Small intestine (tissue), 7 donors: ENCODE measurements at regions not wholly inside any gene's neighbourhood (a gene's known extent, or its start where the extent isn't known, plus 50 kb on each side); places are given as distances from the start of the nearest gene placed in this dataset.

ENCODE experiments used
- DNase-seq, 2 donors: peaks; one replicate each; pipeline versions ENCODE4 v3.0.0 to v3.0.0-alpha.2; 2013
- FAIRE-seq: peaks from 2 replicates; lab custom pipeline; 2012; peaks lifted over from hg19 to GRCh38; lab: Jason Lieb, UNC
- H3K27ac ChIP-seq, 3 donors: one replicate each; pipeline ENCODE4 v1.5.1; 2013; ENCODE audit warnings: low read length in 2 of 3, mild to moderate bottlenecking in 2 of 3, control low read depth in 1 of 3, inconsistent platforms in 1 of 3, low read depth in 1 of 3, moderate library complexity in 1 of 3
- H3K27me3 ChIP-seq, 3 donors: one replicate each; pipeline ENCODE4 v1.6.1; 2013; ENCODE audit warnings: low read length in 3 of 3, inconsistent platforms in 1 of 3; ENCODE audit not compliant: control insufficient read depth in 3 of 3, insufficient read depth in 3 of 3
- H3K36me3 ChIP-seq, 3 donors: one replicate each; pipeline ENCODE4 v1.6.1; 2013; ENCODE audit warnings: low read length in 3 of 3, inconsistent platforms in 1 of 3, low read depth in 1 of 3, mild to moderate bottlenecking in 1 of 3, moderate library complexity in 1 of 3; ENCODE audit not compliant: control insufficient read depth in 3 of 3, insufficient read depth in 2 of 3
- H3K4me1 ChIP-seq, 3 donors: one replicate each; pipeline ENCODE4 v1.6.1; 2013; ENCODE audit warnings: low read length in 2 of 3, inconsistent platforms in 1 of 3, low read depth in 1 of 3, mild to moderate bottlenecking in 1 of 3, moderate library complexity in 1 of 3; ENCODE audit not compliant: control insufficient read depth in 3 of 3, insufficient read depth in 2 of 3
- H3K4me3 ChIP-seq, 3 donors: one replicate each; pipeline ENCODE4 v1.5.1; 2013; ENCODE audit warnings: low read length in 3 of 3, control low read depth in 1 of 3, inconsistent platforms in 1 of 3, low read depth in 1 of 3, mild to moderate bottlenecking in 1 of 3, moderate library complexity in 1 of 3
- H3K9me3 ChIP-seq, 2 donors: one replicate each; pipeline ENCODE4 v1.6.1; 2013; ENCODE audit warnings: low read depth in 1 of 2, low read length in 1 of 2; ENCODE audit not compliant: control insufficient read depth in 2 of 2, insufficient read depth in 1 of 2
- WGBS, 3 donors: extraction: QIAGEN DNeasy Blood & Tissue Kit; methylation state at CpG; one replicate each; pipeline ENCODE4 v1.1.7; 2013; 5-methylcytosine and 5-hydroxymethylcytosine counted together
- donor health status: healthy with polysubstance abuse.
- donor health status: control.
- donor health status: control.
- donor health status: Bipolar disorder and iron deficiency.
- donor health status: healthy.

DNA sequence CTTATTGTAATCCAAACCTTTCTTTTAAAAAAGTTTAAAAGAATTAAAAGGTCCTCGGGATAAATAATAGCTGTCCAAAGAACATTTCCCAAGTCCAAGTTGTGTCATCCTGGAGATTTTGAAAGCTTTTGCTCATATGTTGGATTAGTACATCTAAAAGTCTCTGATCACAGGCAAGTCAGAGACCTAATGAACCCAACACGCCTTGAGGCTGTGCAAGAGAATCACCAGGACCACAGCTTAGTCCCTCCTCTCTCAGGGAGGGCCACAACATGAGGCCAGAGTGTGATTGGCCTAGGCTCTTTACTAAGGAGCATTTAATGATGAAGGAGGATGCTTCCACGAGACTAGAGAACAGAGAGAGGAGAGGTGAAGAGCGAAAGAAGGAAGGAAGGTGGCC, 98.7 kb upstream of the OR5AK2 start:
- no peaks in the 10 kb centered on the region for H3K36me3 ChIP-seq
- no peak overlapping the region for H3K27ac ChIP-seq
- no peak for FAIRE-seq
- H3K4me3 ChIP-seq = no peak overlapping the region
- no peak for DNase-seq
- peaks cover 0 to 2% (median 0%) of the 10 kb centered on the region in 3 donors for H3K27me3 ChIP-seq
- WGBS, 3 donors = 80 to 84% (median 81%) methylated on average over 4 of the region's 4 CpGs
- H3K4me1 ChIP-seq = peaks cover 0 to 12% (median 0%) of the 10 kb centered on the region in 3 donors
- H3K9me3 ChIP-seq = no peaks in the 10 kb centered on the region

DNA sequence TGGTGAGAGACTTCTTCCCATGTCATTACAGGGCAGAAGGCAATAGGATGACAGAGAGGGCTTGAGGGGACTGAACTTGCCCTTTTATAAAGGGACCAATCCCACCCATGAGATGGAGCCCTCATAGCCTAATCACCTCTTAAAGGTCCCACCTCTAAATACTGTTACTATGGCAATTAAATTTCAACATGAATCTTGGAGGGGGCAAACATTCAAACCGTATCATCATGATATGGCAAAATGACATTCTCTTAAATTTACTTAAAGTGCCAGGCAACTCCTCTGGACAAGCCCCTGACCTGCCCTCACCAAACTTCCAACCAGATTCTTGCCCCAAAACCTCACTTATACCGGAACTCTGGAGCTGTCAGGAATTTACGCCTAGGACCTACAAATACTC, 100.8 kb upstream of the OR5AK2 start:
- Histone ChIP-seq H3K36me3 (no peaks in the 10 kb centered on the region), H3K9me3 (no peaks in the 10 kb centered on the region), H3K27ac (no peak overlapping the region), H3K4me1 (peaks cover 0 to 13% (median 0%) of the 10 kb centered on the region in 3 donors), H3K4me3 (no peak overlapping the region), H3K27me3 (peaks cover 0 to 2% (median 0%) of the 10 kb centered on the region in 3 donors)
- FAIRE-seq = no peak
- no peak for DNase-seq
- WGBS, 3 donors = 85 to 88% (median 86%) methylated on average over 3 of the region's 3 CpGs

DNA sequence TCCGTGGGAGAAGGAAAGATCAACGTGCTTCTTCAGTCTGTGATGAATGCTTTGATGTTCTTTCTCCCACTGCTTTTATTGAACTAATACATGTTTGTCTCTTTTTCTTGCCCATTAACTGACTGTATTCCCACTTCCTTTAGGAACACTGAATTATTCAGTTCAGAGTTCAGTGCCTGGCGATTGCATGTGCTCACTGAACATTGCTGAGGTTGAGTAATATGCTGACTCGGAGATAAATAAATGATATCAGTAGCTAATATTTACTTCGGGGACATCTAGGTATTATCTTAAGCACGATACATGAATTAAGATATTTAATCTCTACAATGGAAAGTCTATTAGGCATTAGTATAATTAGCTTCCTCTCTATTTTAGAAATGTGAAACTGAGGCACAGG, 102.3 kb upstream of the OR5AK2 start:
- Histone ChIP-seq H3K27ac (peak overlapping the region in 1 of 3 donors; percentile 14), H3K4me3 (no peak overlapping the region), H3K27me3 (peaks cover 0 to 2% (median 0%) of the 10 kb centered on the region in 3 donors), H3K4me1 (peaks cover 0 to 13% (median 0%) of the 10 kb centered on the region in 3 donors), H3K9me3 (no peaks in the 10 kb centered on the region), H3K36me3 (no peaks in the 10 kb centered on the region)
- DNase-seq = peak; percentile 63 to 84
- 8 to 54% (median 28%) methylated on average over 6 of the region's 6 CpGs for WGBS, 3 donors
- no peak for FAIRE-seq

DNA sequence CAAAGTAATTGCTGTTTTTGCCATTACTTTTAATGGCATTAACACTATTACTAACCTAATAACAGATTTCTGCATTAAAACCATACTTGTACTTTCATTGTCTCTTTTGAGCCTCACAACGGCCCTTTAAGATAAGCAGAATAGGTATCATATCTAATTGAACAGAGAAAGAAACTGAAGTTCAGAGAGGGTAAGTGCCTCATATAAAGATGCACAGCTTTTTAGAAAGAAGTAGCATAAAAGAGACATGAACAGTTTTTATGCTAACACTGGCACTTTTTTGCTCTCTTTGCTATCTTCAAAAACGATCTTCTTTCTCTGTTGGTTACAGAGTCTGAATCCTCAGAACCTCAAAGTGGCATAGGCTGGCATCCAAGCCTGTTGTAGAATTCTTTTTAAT, 102.9 kb upstream of the OR5AK2 start:
- WGBS, 3 donors = 4 to 52% (median 23%) methylated on average over 2 of the region's 2 CpGs
- Histone ChIP-seq H3K4me1 (peaks cover 0 to 13% (median 0%) of the 10 kb centered on the region in 3 donors), H3K27me3 (peaks cover 0 to 2% (median 0%) of the 10 kb centered on the region in 3 donors), H3K9me3 (no peaks in the 10 kb centered on the region), H3K36me3 (no peaks in the 10 kb centered on the region), H3K27ac (peak overlapping the region in 1 of 3 donors; percentile 14), H3K4me3 (no peak overlapping the region)
- FAIRE-seq = no peak
- DNase-seq = no peak

DNA sequence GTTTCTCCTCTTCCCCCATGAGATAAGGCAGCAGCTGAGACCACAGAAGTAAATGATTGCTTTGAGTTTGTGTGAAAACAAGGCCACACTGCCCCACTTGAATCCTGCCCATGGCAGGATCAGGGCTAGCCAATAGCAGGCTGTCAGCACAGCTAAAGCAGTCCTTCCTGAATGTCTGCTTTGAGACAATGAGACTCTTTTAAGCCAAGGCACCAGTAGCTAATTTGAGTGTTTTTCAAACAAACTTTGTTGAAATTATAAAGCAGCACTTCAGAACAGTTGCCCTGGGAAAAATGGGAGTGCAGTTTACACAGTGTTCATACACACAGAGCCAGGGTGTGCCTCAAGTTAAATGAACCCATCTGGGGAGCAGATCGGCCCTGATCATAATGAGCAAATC, 103.5 kb upstream of the OR5AK2 start:
- no peaks in the 10 kb centered on the region for H3K36me3 ChIP-seq
- H3K9me3 ChIP-seq = no peaks in the 10 kb centered on the region
- H3K4me3 ChIP-seq = no peak overlapping the region
- whole genome bisulfite sequencing, 3 donors = 6 to 25% (median 17%) methylated on average over 1 of the region's 1 CpG
- no peak for FAIRE-seq
- H3K27ac ChIP-seq = peak overlapping the region in 2 of 3 donors; percentile 3 to 14
- peaks cover 0 to 13% (median 0%) of the 10 kb centered on the region in 3 donors for H3K4me1 ChIP-seq
- peak; percentile 68 to 73 for DNase-seq
- H3K27me3 ChIP-seq = no peaks in the 10 kb centered on the region

DNA sequence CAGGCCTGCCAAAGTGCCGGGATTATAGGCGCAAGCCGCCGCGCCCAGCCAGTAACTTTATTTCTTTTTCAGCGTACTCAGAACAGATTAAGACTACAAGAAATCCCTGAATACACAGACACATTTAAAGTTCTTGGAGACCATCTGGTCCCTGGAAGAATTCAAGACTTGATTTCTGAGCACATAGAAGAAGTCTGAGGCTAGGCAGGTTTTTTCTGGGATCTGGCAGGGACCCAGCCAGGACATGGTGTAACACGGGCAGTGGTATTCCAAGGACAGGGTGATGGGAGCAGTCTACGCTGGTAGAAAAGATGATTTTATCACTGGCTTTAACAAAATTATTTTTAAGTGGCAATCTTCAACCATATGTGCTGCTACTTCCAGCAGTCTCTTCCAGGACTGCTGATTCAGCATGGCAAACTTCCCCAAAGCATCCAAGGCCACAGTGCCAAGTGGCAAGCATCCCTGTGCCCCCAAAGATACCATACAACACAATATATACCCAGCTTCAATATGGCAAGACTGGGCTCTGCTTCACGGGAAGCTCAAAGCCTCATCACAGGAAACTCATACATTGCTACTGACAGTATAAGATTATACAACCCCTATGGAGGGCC, 105.2 kb upstream of the OR5AK2 start:
- DNase-seq (no peak), FAIRE-seq (no peak)
- no peak overlapping the region for H3K27ac ChIP-seq
- peaks cover 0 to 19% (median 0%) of the 10 kb centered on the region in 3 donors for H3K4me1 ChIP-seq
- H3K4me3 ChIP-seq = no peak overlapping the region
- WGBS, 3 donors = 88 to 96% (median 90%) methylated on average over 9 of the region's 9 CpGs
- H3K36me3 ChIP-seq = no peaks in the 10 kb centered on the region
- H3K27me3 ChIP-seq = no peaks in the 10 kb centered on the region
- no peaks in the 10 kb centered on the region for H3K9me3 ChIP-seq

DNA sequence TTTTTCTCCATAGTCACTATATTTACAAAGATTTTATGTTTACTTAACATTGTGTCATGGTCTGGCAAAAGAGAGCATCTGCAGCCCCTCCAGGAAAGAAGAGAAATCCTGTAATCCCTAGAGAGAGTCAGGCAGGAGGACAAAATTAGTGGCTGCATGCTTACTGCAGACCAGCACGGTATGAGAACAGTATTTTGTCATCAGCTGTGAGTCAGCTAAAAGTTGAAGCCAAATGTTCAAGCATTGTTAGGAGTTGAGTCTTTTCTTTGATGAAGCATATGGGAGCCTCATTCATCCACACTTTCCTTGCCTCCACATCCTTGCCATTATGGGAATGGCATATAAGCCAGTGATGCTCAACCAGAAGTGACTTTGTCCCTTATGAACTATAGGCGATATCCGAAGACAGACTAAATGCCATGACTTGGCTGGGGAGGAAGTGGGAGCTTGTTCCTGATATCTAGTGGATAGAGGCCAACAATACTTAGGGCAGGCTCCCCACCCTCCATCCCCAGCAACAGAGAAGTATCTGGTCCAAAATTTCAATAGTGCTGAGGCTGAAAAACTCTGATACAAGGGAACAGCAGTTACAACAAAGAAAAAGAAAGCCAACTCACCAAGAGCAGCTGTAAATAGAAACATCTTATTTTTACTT, 112.0 kb upstream of the OR5AK2 start:
- H3K27ac ChIP-seq = no peak overlapping the region
- H3K36me3 ChIP-seq = no peaks in the 10 kb centered on the region
- FAIRE-seq (no peak), DNase-seq (peak in 1 of 2 donors; percentile 49)
- H3K4me1 ChIP-seq = peaks cover 0 to 7% (median 0%) of the 10 kb centered on the region in 3 donors
- H3K27me3 ChIP-seq = no peaks in the 10 kb centered on the region
- WGBS, 3 donors = 43 to 56% (median 54%) methylated on average over 3 of the region's 3 CpGs
- peaks cover 0 to 3% of the 10 kb centered on the region in 2 donors for H3K9me3 ChIP-seq
- no peak overlapping the region for H3K4me3 ChIP-seq

DNA sequence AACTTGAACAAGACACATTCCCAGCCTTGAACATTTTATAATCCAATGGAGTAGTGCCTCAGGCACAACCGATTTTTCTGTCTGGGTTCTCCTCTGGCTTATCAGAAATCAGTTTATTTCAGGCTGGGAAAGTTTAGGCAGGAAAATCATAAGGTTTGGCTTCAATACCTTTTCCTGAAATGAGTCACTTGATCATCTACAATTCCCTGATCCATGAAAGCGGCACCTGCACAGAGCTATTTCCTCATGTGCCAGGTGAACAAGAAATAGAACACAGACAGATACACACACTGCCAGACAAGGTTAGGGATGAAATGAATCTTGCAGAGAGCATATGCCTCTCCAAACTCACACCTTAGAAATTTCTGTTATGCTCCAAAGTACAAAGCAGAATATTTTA, 106.7 kb upstream of the OR9G4 start:
- Histone ChIP-seq H3K4me3 (no peak overlapping the region), H3K27ac (no peak overlapping the region), H3K9me3 (peaks cover 0 to 3% of the 10 kb centered on the region in 2 donors), H3K27me3 (no peaks in the 10 kb centered on the region), H3K4me1 (no peaks in the 10 kb centered on the region), H3K36me3 (no peaks in the 10 kb centered on the region)
- no peak for FAIRE-seq
- WGBS, 3 donors = 8 to 56% (median 25%) methylated on average over 2 of the region's 2 CpGs
- peak in 1 of 2 donors; percentile 33 for DNase-seq
